OCI-LY3 (cell line): ENCODE measurements at regions not wholly inside any gene's neighbourhood (a gene's known extent, or its start where the extent isn't known, plus 50 kb on each side); places are given as distances from the start of the nearest gene placed in this dataset.

ENCODE experiments used
- H2AFZ ChIP-seq: fragments of 200-600, 300-600 bp; shearing (Covaris generic); 2 replicates; pipeline ENCODE4 v1.6.0; 2014; ENCODE audit warnings: antibody characterized with exemption, low read depth, low read length
- H3K27ac ChIP-seq: fragments of 200-600, 300-600 bp; sonication (generic); 2 replicates; pipeline ENCODE4 v1.5.1; 2014; ENCODE audit warnings: mild to moderate bottlenecking, low read length, moderate library complexity, mixed read lengths
- H3K27me3 ChIP-seq: fragments of 200-600, 300-600 bp; sonication (generic); 2 replicates; pipeline ENCODE4 v1.6.1; 2014; ENCODE audit warnings: low read depth, low read length, mixed read lengths
- H3K36me3 ChIP-seq: fragments of 200-600, 300-600 bp; sonication (generic); replicated peaks from 2 replicates; pipeline ENCODE3; 2014; ENCODE audit warnings: low read depth, low read length, mixed read lengths
- H3K4me1 ChIP-seq: fragments of 300-600, 200-600 bp; sonication (generic); 2 replicates; pipeline ENCODE4 v1.6.1; 2014; ENCODE audit warnings: low read length, mixed read lengths
- H3K4me2 ChIP-seq: fragments of 200-600, 300-600 bp; sonication (generic); 2 replicates; pipeline ENCODE4 v1.6.1; 2014; ENCODE audit warnings: low read length, mixed read lengths
- H3K4me3 ChIP-seq: fragments of 300-600, 200-600 bp; sonication (generic); 2 replicates; pipeline ENCODE4 v1.5.1; 2014; ENCODE audit warnings: antibody characterized with exemption, mild to moderate bottlenecking, low read length, moderate library complexity
- H3K79me2 ChIP-seq: fragments of 300-600, 200-600 bp; shearing (Covaris generic); 2 replicates; pipeline ENCODE4 v1.6.1; 2014; ENCODE audit warnings: mild to moderate bottlenecking, low read length, mixed read lengths
- H3K9ac ChIP-seq: fragments of 300-600, 200-600 bp; shearing (Covaris generic); 2 replicates; pipeline ENCODE4 v1.6.0; 2014; ENCODE audit warnings: mild to moderate bottlenecking, low read length, moderate library complexity
- H3K9me3 ChIP-seq: fragments of 200-600, 300-600 bp; shearing (Covaris generic); 2 replicates; pipeline ENCODE4 v1.6.1; 2014; ENCODE audit warnings: low read length, mixed read lengths; ENCODE audit not compliant: insufficient read depth
- H4K20me1 ChIP-seq: fragments of 200-600, 300-600 bp; sonication (generic); 2 replicates; pipeline ENCODE4 v1.6.1; 2016; ENCODE audit warnings: low read length, mixed read lengths; ENCODE audit not compliant: insufficient read depth
- EZH2phosphoT487 ChIP-seq: fragments of 200-600 bp; shearing (Covaris generic); IDR thresholded peaks from 2 replicates; pipeline ENCODE4 v1.6.1; 2018; ENCODE audit warnings: antibody characterized with exemption, mixed run types, low read depth
- TF ChIP-seq, protein P1 (sequence below): fragments of 200-600, 300-600 bp; sonication (generic); IDR thresholded peaks from 2 replicates; pipeline ENCODE4 v1.5.1; 2014; ENCODE audit warnings: antibody characterized with exemption, low read length, low read depth

DNA sequence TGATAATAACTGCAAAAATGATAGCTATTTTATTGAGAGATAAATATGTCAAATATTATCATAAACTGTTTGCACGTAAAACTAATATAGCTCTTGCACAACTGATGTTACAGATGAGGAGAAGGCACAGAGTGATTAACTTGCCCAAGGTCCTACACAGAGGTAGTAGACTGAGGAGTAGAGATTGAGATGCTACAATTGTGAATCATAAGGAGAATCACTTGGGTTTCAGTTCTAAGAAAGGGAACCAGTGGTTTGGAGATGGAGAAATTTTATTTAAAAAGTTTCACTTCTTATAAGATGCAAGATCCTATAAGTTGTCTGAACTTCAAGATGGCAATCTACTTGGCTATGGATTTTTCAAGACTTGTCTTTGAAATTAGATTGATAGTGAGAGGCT is 224.8 kb upstream of the RAG2 start:
- Histone ChIP-seq H4K20me1 (no peaks in the 10 kb centered on the region), H3K9ac (no peak overlapping the region), H3K27me3 (peaks cover 41% of the 10 kb centered on the region), H3K4me2 (peak overlapping the region; percentile 24), H3K27ac (no peak overlapping the region), H3K4me3 (no peak overlapping the region), H3K9me3 (no peaks in the 10 kb centered on the region), H3K36me3 (no peaks in the 10 kb centered on the region), H2AFZ (no peak overlapping the region), H3K4me1 (peaks cover 14% of the 10 kb centered on the region), H3K79me2 (no peaks in the 10 kb centered on the region)
- TF ChIP-seq, protein P1, sequence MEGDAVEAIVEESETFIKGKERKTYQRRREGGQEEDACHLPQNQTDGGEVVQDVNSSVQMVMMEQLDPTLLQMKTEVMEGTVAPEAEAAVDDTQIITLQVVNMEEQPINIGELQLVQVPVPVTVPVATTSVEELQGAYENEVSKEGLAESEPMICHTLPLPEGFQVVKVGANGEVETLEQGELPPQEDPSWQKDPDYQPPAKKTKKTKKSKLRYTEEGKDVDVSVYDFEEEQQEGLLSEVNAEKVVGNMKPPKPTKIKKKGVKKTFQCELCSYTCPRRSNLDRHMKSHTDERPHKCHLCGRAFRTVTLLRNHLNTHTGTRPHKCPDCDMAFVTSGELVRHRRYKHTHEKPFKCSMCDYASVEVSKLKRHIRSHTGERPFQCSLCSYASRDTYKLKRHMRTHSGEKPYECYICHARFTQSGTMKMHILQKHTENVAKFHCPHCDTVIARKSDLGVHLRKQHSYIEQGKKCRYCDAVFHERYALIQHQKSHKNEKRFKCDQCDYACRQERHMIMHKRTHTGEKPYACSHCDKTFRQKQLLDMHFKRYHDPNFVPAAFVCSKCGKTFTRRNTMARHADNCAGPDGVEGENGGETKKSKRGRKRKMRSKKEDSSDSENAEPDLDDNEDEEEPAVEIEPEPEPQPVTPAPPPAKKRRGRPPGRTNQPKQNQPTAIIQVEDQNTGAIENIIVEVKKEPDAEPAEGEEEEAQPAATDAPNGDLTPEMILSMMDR = no peak
- TF ChIP-seq EZH2phosphoT487 = no peak

DNA sequence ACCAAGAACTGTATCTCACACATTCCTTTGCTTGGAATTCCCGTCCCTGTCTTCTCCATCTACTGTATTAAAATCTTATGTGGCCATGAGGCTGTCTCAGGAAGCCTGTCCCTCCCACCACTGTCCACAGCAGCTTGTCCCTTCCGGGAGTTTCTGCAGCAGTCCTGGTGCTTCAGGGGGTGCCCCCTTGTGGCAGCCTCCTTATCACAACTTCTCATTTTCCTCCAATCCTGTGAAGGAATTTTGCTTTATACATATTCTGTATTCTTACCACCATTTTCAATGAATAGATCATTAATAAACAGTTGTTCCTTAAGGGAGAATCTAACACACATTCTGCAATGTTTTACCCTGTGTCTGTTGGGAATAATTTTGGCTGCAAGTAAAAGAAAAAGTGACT is 220.4 kb upstream of the RAG2 start:
- Histone ChIP-seq H3K4me2 (no peak overlapping the region), H3K9ac (no peak overlapping the region), H3K4me3 (no peak overlapping the region), H4K20me1 (no peaks in the 10 kb centered on the region), H3K9me3 (no peaks in the 10 kb centered on the region), H3K36me3 (no peaks in the 10 kb centered on the region), H3K4me1 (peaks cover 13% of the 10 kb centered on the region), H3K27me3 (peaks cover 23% of the 10 kb centered on the region), H2AFZ (no peak overlapping the region), H3K79me2 (no peaks in the 10 kb centered on the region), H3K27ac (no peak overlapping the region)
- TF ChIP-seq, protein P1 = peak; percentile 55
- no peak for TF ChIP-seq EZH2phosphoT487

GRCh38 chr11:36817336-36817965 is 219.4 kb upstream of the RAG2 start:
- Histone ChIP-seq H3K27ac (no peak overlapping the region), H3K9ac (no peak overlapping the region), H3K27me3 (peaks cover 23% of the 10 kb centered on the region), H4K20me1 (no peaks in the 10 kb centered on the region), H2AFZ (no peak overlapping the region), H3K4me3 (no peak overlapping the region), H3K9me3 (no peaks in the 10 kb centered on the region), H3K4me2 (no peak overlapping the region), H3K4me1 (peaks cover 4% of the 10 kb centered on the region), H3K79me2 (no peaks in the 10 kb centered on the region), H3K36me3 (no peaks in the 10 kb centered on the region)
- no peak for TF ChIP-seq EZH2phosphoT487
- TF ChIP-seq, protein P1 = no peak

DNA sequence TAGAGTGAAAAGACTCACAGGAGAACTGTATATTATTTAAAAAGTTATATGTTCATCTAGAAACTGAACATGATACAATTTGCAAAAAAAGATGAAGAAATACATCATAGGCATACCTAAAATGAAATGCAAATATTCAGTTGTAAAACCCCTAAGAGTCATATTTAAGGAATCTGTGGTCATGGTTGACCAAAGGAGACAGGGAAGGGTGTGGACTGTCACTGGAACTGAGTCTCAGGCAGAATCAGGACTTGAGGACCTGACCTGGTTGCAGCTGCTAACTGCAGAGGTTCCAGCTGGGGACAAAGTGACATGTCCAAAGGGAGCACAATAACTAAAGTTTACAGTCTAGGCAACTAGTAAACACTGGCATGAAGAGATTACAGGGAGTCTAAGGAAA is 211.3 kb upstream of the RAG2 start:
- no peaks in the 10 kb centered on the region for H4K20me1 ChIP-seq
- TF ChIP-seq EZH2phosphoT487 = no peak
- TF ChIP-seq, protein P1 = no peak
- no peak overlapping the region for H3K4me3 ChIP-seq
- H3K4me1 ChIP-seq = no peaks in the 10 kb centered on the region; the same call in 1 of the 2 replicates
- H3K4me2 ChIP-seq = no peak overlapping the region
- no peaks in the 10 kb centered on the region for H3K36me3 ChIP-seq
- no peak overlapping the region for H3K9ac ChIP-seq
- no peaks in the 10 kb centered on the region for H3K27me3 ChIP-seq
- H2AFZ ChIP-seq = no peak overlapping the region
- no peak overlapping the region for H3K27ac ChIP-seq
- H3K9me3 ChIP-seq = no peaks in the 10 kb centered on the region
- H3K79me2 ChIP-seq = no peaks in the 10 kb centered on the region
